Endothelial cell of umbilical vein (primary cell): ENCODE measurements at regions not wholly inside any gene's neighbourhood (a gene's known extent, or its start where the extent isn't known, plus 50 kb on each side); places are given as distances from the start of the nearest gene placed in this dataset.
"Not testable (repeated sequence)": the region's sequence is repeated elsewhere in the genome, so short reads cannot be mapped to it uniquely, and the experiment has no call there.

Experiments
- BruUV-seq: library from RNA; stranded (reverse); fragments of 400-500 nt; replicated peaks from 2 replicates; lab custom pipeline; 2021; lab: Mats Ljungman, UMichigan
- CTCF ChIA-PET: fragments of 300-600, 350-600 bp; sonication (Branson Sonifier 250); formaldehyde crosslinking; loops from one replicate; lab custom pipeline; 2021; ENCODE audit warnings: antibody characterized with exemption, inconsistent platforms; lab: Charles Lee
- POLR2A ChIA-PET: fragments of 300-600, 350-600 bp; sonication (Branson Sonifier 250); formaldehyde crosslinking; loops from one replicate; lab custom pipeline; 2021; ENCODE audit warnings: antibody characterized with exemption, inconsistent platforms; lab: Charles Lee
- DNase-seq: peaks from one replicate; pipeline ENCODE4 v3.0.0-alpha.2; 2011; ENCODE audit warnings: low read depth, low spot score
- FAIRE-seq: peaks from 2 replicates; lab custom pipeline; 2011; peaks lifted over from hg19 to GRCh38; lab: Jason Lieb, UNC
- H2AFZ ChIP-seq: 2 replicates; pipeline ENCODE4 v1.6.0; 2012; ENCODE audit warnings: low read depth, low read length, control low read depth, inconsistent platforms
- H3K27ac ChIP-seq: 2 replicates; pipeline ENCODE4 v1.5.1; 2011; ENCODE audit warnings: low read depth, mild to moderate bottlenecking, control low read depth, low read length, moderate library complexity; ENCODE audit not compliant: insufficient read depth
- H3K27me3 ChIP-seq, 2 experiments: 2 replicates each; pipeline versions ENCODE4 v1.6.0 to v1.6.1; 2011; ENCODE audit warnings: low read length in 2 of 2, mixed read lengths in 1 of 2; ENCODE audit not compliant: control insufficient read depth in 2 of 2, insufficient read depth in 2 of 2
- H3K36me3 ChIP-seq, 2 experiments: 2 replicates in 1 of 2; 3 replicates in 1 of 2; pipeline ENCODE4 v1.5.1; 2011; ENCODE audit warnings: low read length in 2 of 2, mild to moderate bottlenecking in 1 of 2, moderate library complexity in 1 of 2; ENCODE audit not compliant: control insufficient read depth in 2 of 2, insufficient read depth in 2 of 2; ENCODE audit errors: extremely low read depth in 1 of 2
- H3K4me1 ChIP-seq: 3 replicates; pipeline ENCODE4 v1.5.1; 2011; ENCODE audit warnings: mild to moderate bottlenecking, low read length; ENCODE audit not compliant: control insufficient read depth, insufficient read depth; ENCODE audit errors: extremely low read depth
- H3K4me2 ChIP-seq: 2 replicates; pipeline ENCODE4 v1.6.1; 2011; ENCODE audit warnings: low read length, control low read depth, mixed read lengths; ENCODE audit not compliant: insufficient read depth
- H3K4me3 ChIP-seq, 3 experiments: fragments of 200-600 bp in 1 of 3; sonication (generic), shearing (Covaris generic) in 1 of 3; replicated peaks in 1 of 3; 2 replicates each; pipeline ENCODE4 v1.5.1; 2011 to 2016; ENCODE audit warnings: control low read depth in 3 of 3, low read length in 3 of 3, mild to moderate bottlenecking in 2 of 3, inconsistent platforms in 1 of 3, low read depth in 1 of 3, moderate library complexity in 1 of 3; ENCODE audit not compliant: insufficient read depth in 1 of 3
- H3K79me2 ChIP-seq: 2 replicates; pipeline ENCODE4 v1.6.0; 2012; ENCODE audit warnings: low read length, inconsistent platforms; ENCODE audit not compliant: control insufficient read depth, insufficient read depth
- H3K9ac ChIP-seq: replicated peaks from 2 replicates; pipeline ENCODE3; 2011; ENCODE audit warnings: low read length, control low read depth; ENCODE audit not compliant: insufficient read depth; ENCODE audit errors: extremely low read depth
- H3K9me1 ChIP-seq: replicated peaks from 3 replicates; pipeline ENCODE4 v1.6.0; 2011; ENCODE audit warnings: mild to moderate bottlenecking, low read length; ENCODE audit not compliant: control insufficient read depth, insufficient read depth; ENCODE audit errors: extremely low read depth
- H3K9me3 ChIP-seq: replicated peaks from 2 replicates; pipeline ENCODE4 v1.5.1; 2012; ENCODE audit warnings: low read length, inconsistent platforms; ENCODE audit not compliant: control insufficient read depth, insufficient read depth
- H4K20me1 ChIP-seq: replicated peaks from 2 replicates; pipeline ENCODE3; 2011; ENCODE audit warnings: mild to moderate bottlenecking, low read length; ENCODE audit not compliant: control insufficient read depth, insufficient read depth; ENCODE audit errors: extremely low read depth
- CTCF ChIP-seq, 2 donors: IDR thresholded peaks; 1 replicate in 1 of 2; 2 replicates in 1 of 2; pipeline ENCODE4 v1.5.1; 2011; ENCODE audit warnings: low read length in 2 of 2, mild to moderate bottlenecking in 2 of 2, moderate library complexity in 2 of 2, control low read depth in 1 of 2, inconsistent platforms in 1 of 2, low read depth in 1 of 2; ENCODE audit not compliant: insufficient read depth in 1 of 2; ENCODE audit errors: extremely low read depth in 1 of 2
- EZH2 ChIP-seq: IDR thresholded peaks from 2 replicates; pipeline ENCODE4 v1.6.1; 2012; ENCODE audit warnings: borderline replicate concordance, low read depth, mild to moderate bottlenecking, moderate library complexity, low read length, inconsistent platforms; ENCODE audit not compliant: severe bottlenecking
- FOS ChIP-seq: IDR thresholded peaks from 2 replicates; pipeline ENCODE4 v1.6.1; 2011; ENCODE audit warnings: mild to moderate bottlenecking, low read length, moderate library complexity, borderline replicate concordance; ENCODE audit not compliant: insufficient read depth
- GATA2 ChIP-seq: IDR thresholded peaks from 2 replicates; pipeline ENCODE4 v1.7.0; 2011; ENCODE audit warnings: low read depth, mild to moderate bottlenecking, moderate library complexity, mixed read lengths, low read length; ENCODE audit not compliant: insufficient read length, insufficient read depth
- JUN ChIP-seq: IDR thresholded peaks from 2 replicates; pipeline ENCODE4 v1.6.1; 2011; ENCODE audit warnings: borderline replicate concordance, low read depth; ENCODE audit not compliant: insufficient read length, insufficient read depth
- MYC ChIP-seq: IDR thresholded peaks from one replicate; pipeline ENCODE4 v1.6.1; 2011; ENCODE audit warnings: mild to moderate bottlenecking, low read depth, low read length
- POLR2AphosphoS5 ChIP-seq: IDR thresholded peaks from 2 replicates; pipeline ENCODE4 v1.6.1; 2012; ENCODE audit warnings: low read depth, mild to moderate bottlenecking, control low read depth, low read length, moderate library complexity; ENCODE audit not compliant: insufficient read depth
- dilution Hi-C: fragments of 300-500 bp; cut with MboI; formaldehyde crosslinking; loops from one replicate; pipeline ENCODE4 v1.15.0; 2019; ENCODE audit warnings: low sequenced_read_pairs; ENCODE audit not compliant: extremely low pct_ligation_motif_present
- intact Hi-C: fragments of 100-400 bp; cut with micrococcal nuclease; formaldehyde crosslinking; loops from one replicate; pipeline ENCODE4 v1.10.0; 2022

DNA sequence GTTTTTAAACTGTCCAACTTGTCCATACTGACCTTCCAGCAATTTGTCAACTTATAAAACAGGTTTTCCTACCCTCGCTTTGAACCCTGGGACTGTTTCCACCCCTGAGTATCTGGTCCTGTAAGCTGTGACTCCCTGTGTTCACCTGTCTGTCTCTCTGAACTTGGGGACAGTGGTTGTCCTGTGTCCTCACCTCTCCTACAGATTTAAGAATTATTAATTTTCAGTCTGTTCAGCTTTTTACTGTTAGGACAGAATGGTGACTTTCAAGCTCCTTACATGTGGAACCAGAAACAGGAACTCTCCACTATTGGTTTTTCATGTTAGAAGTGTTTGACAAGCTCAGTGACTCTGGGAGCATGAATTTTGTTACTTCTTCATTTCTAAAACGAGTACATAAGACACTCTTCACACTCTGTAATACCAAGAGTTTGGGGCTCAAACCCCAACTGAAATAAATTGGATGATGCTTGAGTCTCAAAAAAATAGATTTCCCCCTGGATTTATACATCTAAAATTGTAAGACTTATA is 713.9 kb downstream of the COL12A1 start:
- FAIRE-seq, result no peak

DNA sequence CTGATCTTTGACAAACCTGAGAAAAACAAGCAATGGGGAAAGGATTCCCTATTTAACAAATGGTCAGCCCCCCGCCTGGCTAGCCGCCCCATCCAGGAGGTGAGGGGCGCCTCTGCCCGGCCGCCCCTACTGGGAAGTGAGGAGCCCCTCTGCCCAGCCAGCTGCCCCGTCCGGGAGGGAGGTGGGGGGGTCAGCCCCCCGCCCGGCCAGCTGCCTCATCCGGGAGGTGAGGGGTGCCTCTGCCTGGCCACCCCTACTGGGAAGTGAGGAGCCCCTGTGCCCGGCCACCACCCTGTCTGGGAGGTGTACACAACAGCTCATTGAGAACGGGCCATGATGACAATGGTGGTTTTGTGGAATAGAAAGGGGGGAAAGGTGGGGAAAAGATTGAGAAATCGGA is 717.1 kb downstream of the COL12A1 start:
- DNase-seq, H3K9ac ChIP-seq, H3K27ac ChIP-seq, H3K27me3 ChIP-seq, H3K36me3 ChIP-seq, H3K9me3 ChIP-seq, H3K4me1 ChIP-seq, H4K20me1 ChIP-seq, dilution Hi-C loops, BruUV-seq, H3K79me2 ChIP-seq, H3K4me2 ChIP-seq, FAIRE-seq, H2AFZ ChIP-seq, intact Hi-C loops, CTCF ChIA-PET, H3K4me3 ChIP-seq, POLR2A ChIA-PET, H3K9me1 ChIP-seq: not testable (repeated sequence)

More for the DNA sequence above, 713.9 kb downstream of the COL12A1 start:
- H3K4me1 ChIP-seq, result no peaks in the 10 kb centered on the region
- no peak overlapping the region for H3K4me3 ChIP-seq
- no peak overlapping the region for H3K9ac ChIP-seq
- no peaks in the 10 kb centered on the region for H3K79me2 ChIP-seq
- TF ChIP-seq GATA2 (no peak), FOS (no peak), POLR2AphosphoS5 (no peak), MYC (no peak), CTCF (IDR thresholded peaks at IDR 0.05; ENCODE audit: extremely low read depth in 1 of 2, insufficient read depth in 1 of 2, low read depth in 1 of 2, low read length in 2 of 2) (no peak), JUN (no peak), EZH2 (no peak)
- H2AFZ ChIP-seq, result no peak overlapping the region
- H3K36me3 ChIP-seq, result no peaks in the 10 kb centered on the region
- intact Hi-C loops, result no loop called here
- no TSS peak for BruUV-seq
- no peaks in the 10 kb centered on the region for H3K9me3 ChIP-seq
- H4K20me1 ChIP-seq, result no peaks in the 10 kb centered on the region
- H3K27me3 ChIP-seq, result no peaks in the 10 kb centered on the region
- no peak overlapping the region for H3K27ac ChIP-seq
- DNase-seq, result no peak
- ChIA-PET POLR2A (no interaction called here), CTCF (interaction anchor here (1.3 kb wide), 1 partner anchor 712 kb away, joined by 4 read pairs; no protein-coding TSS in a partner anchor)
- H3K9me1 ChIP-seq, result no peaks in the 10 kb centered on the region
- dilution Hi-C loops, result no loop called here
- no peak overlapping the region for H3K4me2 ChIP-seq
